ENCODE measurements at regions not wholly inside any gene's neighbourhood (a gene's known extent, or its start where the extent isn't known, plus 50 kb on each side); places are given as distances from the start of the nearest gene placed in this dataset.
"Not testable (repeated sequence)": the region's sequence is repeated elsewhere in the genome, so short reads cannot be mapped to it uniquely, and the experiment has no call there.

DNA sequence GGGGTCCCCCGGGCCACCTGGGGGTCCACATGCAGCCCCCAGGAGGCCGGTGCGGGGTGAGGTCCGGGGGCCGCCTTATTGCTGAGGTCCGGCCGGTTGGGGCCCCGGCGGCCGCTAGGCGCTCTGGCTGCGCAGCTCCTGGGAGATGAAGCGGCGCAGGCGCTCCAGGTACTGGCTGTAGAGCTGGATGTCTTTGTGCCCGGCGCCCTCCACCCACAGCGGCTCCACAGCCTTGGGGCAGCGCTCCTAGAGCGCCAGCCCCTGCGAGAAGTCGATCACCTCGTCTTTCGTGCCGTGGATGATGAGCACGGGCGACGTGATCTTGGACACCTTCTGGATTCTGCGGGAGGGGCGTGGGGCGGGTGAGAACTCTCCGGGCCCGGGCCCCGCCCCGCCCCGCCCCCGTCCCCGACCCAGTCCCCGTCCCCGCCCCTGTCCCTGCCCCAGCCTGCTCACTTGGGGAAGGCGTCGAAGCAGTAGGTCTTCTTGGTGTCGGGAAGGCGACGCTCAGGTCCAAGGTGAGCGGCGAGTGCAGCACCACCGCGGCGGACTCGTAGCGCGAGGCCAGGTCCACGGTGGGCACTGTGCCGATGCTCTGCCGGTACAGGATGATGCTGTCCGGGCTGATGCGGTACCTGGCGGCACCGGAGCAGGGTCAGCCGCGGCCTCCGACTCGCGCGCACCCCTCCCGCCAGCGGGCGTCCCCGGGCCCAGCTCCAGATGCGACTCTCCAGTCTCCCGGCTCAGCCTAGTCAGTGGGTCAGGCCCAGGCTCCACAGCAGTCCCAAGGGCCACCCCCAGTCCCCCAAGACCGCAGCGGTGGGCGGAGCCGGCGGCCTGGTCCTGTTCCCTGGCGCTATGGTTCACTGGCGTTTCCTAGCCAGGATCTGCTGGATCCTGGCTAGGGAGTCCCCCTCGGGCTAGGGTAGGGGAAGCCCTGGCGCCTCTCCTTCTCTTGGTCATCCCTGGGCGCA, 89.4 kb upstream of the GOLGA6L1 start:
- TF ChIP-seq, protein P1, sequence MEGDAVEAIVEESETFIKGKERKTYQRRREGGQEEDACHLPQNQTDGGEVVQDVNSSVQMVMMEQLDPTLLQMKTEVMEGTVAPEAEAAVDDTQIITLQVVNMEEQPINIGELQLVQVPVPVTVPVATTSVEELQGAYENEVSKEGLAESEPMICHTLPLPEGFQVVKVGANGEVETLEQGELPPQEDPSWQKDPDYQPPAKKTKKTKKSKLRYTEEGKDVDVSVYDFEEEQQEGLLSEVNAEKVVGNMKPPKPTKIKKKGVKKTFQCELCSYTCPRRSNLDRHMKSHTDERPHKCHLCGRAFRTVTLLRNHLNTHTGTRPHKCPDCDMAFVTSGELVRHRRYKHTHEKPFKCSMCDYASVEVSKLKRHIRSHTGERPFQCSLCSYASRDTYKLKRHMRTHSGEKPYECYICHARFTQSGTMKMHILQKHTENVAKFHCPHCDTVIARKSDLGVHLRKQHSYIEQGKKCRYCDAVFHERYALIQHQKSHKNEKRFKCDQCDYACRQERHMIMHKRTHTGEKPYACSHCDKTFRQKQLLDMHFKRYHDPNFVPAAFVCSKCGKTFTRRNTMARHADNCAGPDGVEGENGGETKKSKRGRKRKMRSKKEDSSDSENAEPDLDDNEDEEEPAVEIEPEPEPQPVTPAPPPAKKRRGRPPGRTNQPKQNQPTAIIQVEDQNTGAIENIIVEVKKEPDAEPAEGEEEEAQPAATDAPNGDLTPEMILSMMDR (IDR thresholded peaks at IDR 0.05; ENCODE audit: control extremely low read depth in 1 of 3, insufficient read depth in 1 of 3, low read depth in 1 of 3, low read length in 3 of 3): not testable (repeated sequence)
- not testable (repeated sequence) for TF ChIP-seq CBX8 (IDR thresholded peaks at IDR 0.05; ENCODE audit: borderline replicate concordance, low read depth, low read length); CHD2 (IDR thresholded peaks at IDR 0.05; ENCODE audit: low read length); GABPA (IDR thresholded peaks at IDR 0.05; ENCODE audit: borderline replicate concordance, insufficient read depth, low read length); POLR2A (IDR thresholded peaks at IDR 0.05; ENCODE audit: control extremely low read depth in 1 of 2, low read depth in 2 of 2, low read length in 2 of 2); HDAC2 (IDR thresholded peaks at IDR 0.05; ENCODE audit: borderline replicate concordance in 1 of 2, low read depth in 2 of 2, low read length in 2 of 2); FOSL1 (IDR thresholded peaks at IDR 0.05; ENCODE audit: insufficient read depth, low read depth, low read length)
